H1 (cell line): ENCODE measurements at regions not wholly inside any gene's neighbourhood (a gene's known extent, or its start where the extent isn't known, plus 50 kb on each side); places are given as distances from the start of the nearest gene placed in this dataset.

Source experiments
- ATF3 ChIP-seq: IDR thresholded peaks from 2 replicates; pipeline ENCODE4 v1.6.1; 2011; ENCODE audit warnings: low read depth, mild to moderate bottlenecking, low read length; ENCODE audit not compliant: insufficient read depth
- CBX8 ChIP-seq: fragments of 300-800, 300-1000 bp; sonication (generic); IDR thresholded peaks from 2 replicates; pipeline ENCODE4 v1.7.1; 2016; ENCODE audit warnings: low read depth, low read length, borderline replicate concordance
- CTCF ChIP-seq, 3 experiments: IDR thresholded peaks; 1 replicate in 2 of 3; 2 replicates in 1 of 3; pipeline versions ENCODE4 v1.5.1 to v1.6.1; 2011; ENCODE audit warnings: low read length in 3 of 3, mild to moderate bottlenecking in 3 of 3, inconsistent platforms in 2 of 3, low read depth in 1 of 3, moderate library complexity in 1 of 3; ENCODE audit not compliant: insufficient read depth in 1 of 3; ENCODE audit errors: control extremely low read depth in 1 of 3
- HDAC2 ChIP-seq, 2 experiments: fragments of 300-600 bp in 1 of 2; sonication (generic) in 1 of 2; IDR thresholded peaks; 2 replicates each; pipeline ENCODE4 v1.6.1; 2011 to 2012; ENCODE audit warnings: low read depth in 2 of 2, low read length in 2 of 2, mild to moderate bottlenecking in 2 of 2, moderate library complexity in 2 of 2, borderline replicate concordance in 1 of 2, inconsistent platforms in 1 of 2
- HDAC6 ChIP-seq: IDR thresholded peaks from one replicate; pipeline ENCODE4 v1.7.1; 2012; ENCODE audit warnings: low read depth, mild to moderate bottlenecking, inconsistent platforms, low read length, moderate library complexity
- RFX5 ChIP-seq: IDR thresholded peaks from 2 replicates; pipeline ENCODE4 v1.6.1; 2011; ENCODE audit warnings: low read depth, low read length, improper control_type of control experiment, borderline replicate concordance
- TCF12 ChIP-seq: IDR thresholded peaks from 2 replicates; pipeline ENCODE4 v1.6.1; 2011; ENCODE audit warnings: low read depth, mild to moderate bottlenecking, low read length

GRCh38 chr4:181659202-181659601 lies 584.0 kb upstream of the TENM3 start:
- TF ChIP-seq HDAC6: no peak
- TF ChIP-seq CBX8: no peak
- TF ChIP-seq HDAC2 (IDR thresholded peaks at IDR 0.05; ENCODE audit: borderline replicate concordance in 1 of 2, low read depth in 2 of 2, low read length in 2 of 2): no peak
- no peak for TF ChIP-seq ATF3
- TF ChIP-seq RFX5: no peak
- TF ChIP-seq CTCF (IDR thresholded peaks at IDR 0.05; ENCODE audit: control extremely low read depth in 1 of 3, insufficient read depth in 1 of 3, low read depth in 1 of 3, low read length in 3 of 3): no peak
- no peak for TF ChIP-seq TCF12
